Stimulated activated CD8-positive, alpha-beta memory T cell treated with anti-CD3 and anti-CD28 coated beads, Interleukin-15, amount 100 ng/mL, for 4 hours (primary cell): ENCODE measurements at regions not wholly inside any gene's neighbourhood (a gene's known extent, or its start where the extent isn't known, plus 50 kb on each side); places are given as distances from the start of the nearest gene placed in this dataset.

ENCODE experiments used
- DNase-seq, 2 donors: peaks; one replicate each; pipeline ENCODE4 v3.0.0-alpha.2; 2020; ENCODE audit warnings: low read depth in 2 of 2

- DNase-seq: no peak
Measured at GRCh38 chr5:61904730-61905129, 401.3 kb upstream of the KIF2A start.

- DNase-seq: no peak
Measured at GRCh38 chr5:61905613-61906012, 400.4 kb upstream of the KIF2A start.

GRCh38 chr5:61906820-61907219 is 399.2 kb upstream of the KIF2A start:
- DNase-seq: no peak

GRCh38 chr5:61907995-61908394 is 398.0 kb upstream of the KIF2A start:
- DNase-seq: no peak

GRCh38 chr5:61910771-61911170 is 395.2 kb upstream of the KIF2A start:
- no peak for DNase-seq

GRCh38 chr5:61912559-61912958 is 393.4 kb upstream of the KIF2A start:
- no peak for DNase-seq

GRCh38 chr5:61915646-61916045 is 390.4 kb upstream of the KIF2A start:
- no peak for DNase-seq

GRCh38 chr5:61916621-61917620 is 389.1 kb upstream of the KIF2A start:
- DNase-seq: no peak

GRCh38 chr5:61918611-61919010 is 387.4 kb upstream of the KIF2A start:
- DNase-seq: no peak

- no peak for DNase-seq
Measured at GRCh38 chr5:61919920-61920319, 386.1 kb upstream of the KIF2A start.

- no peak for DNase-seq
Measured at GRCh38 chr5:61924251-61924650, 381.8 kb upstream of the KIF2A start.

- no peak for DNase-seq
Measured at GRCh38 chr5:61926911-61927310, 379.1 kb upstream of the KIF2A start.

- no peak for DNase-seq
Measured at GRCh38 chr5:61931236-61931635, 374.8 kb upstream of the KIF2A start.

GRCh38 chr5:61933787-61934626 is 372.0 kb upstream of the KIF2A start:
- no peak for DNase-seq

- DNase-seq: no peak
Measured at GRCh38 chr5:61941637-61942036, 364.4 kb upstream of the KIF2A start.

- DNase-seq: no peak
Measured at GRCh38 chr5:61942462-61943049, 363.4 kb upstream of the KIF2A start.

- no peak for DNase-seq
Measured at GRCh38 chr5:61943713-61944112, 362.3 kb upstream of the KIF2A start.

- DNase-seq: no peak
Measured at GRCh38 chr5:61948151-61948550, 357.9 kb upstream of the KIF2A start.

GRCh38 chr5:61949054-61949678 is 356.8 kb upstream of the KIF2A start:
- DNase-seq: no peak

- DNase-seq: no peak
Measured at GRCh38 chr5:61949679-61950435, 356.1 kb upstream of the KIF2A start.

GRCh38 chr5:61951295-61951694 is 354.7 kb upstream of the KIF2A start:
- DNase-seq: no peak
